Fibroblast of lung (primary cell): ENCODE measurements at regions not wholly inside any gene's neighbourhood (a gene's known extent, or its start where the extent isn't known, plus 50 kb on each side); places are given as distances from the start of the nearest gene placed in this dataset.

Experiments
- DNase-seq, 2 donors: peaks; one replicate each; pipeline versions ENCODE4 v3.0.0 to v3.0.0-alpha.2; 2010; ENCODE audit warnings: low read depth in 2 of 2
- H2AFZ ChIP-seq: 2 replicates; pipeline ENCODE4 v1.5.1; 2012; ENCODE audit warnings: low read length, control low read depth, inconsistent platforms
- H3K27ac ChIP-seq: 2 replicates; pipeline ENCODE4 v1.5.1; 2011; ENCODE audit warnings: low read length, control low read depth; ENCODE audit not compliant: insufficient read depth
- H3K27me3 ChIP-seq: 2 replicates; pipeline ENCODE4 v1.5.1; 2011; ENCODE audit warnings: mild to moderate bottlenecking, low read length; ENCODE audit not compliant: control insufficient read depth, insufficient read depth
- H3K36me3 ChIP-seq: 2 replicates; pipeline ENCODE4 v1.5.1; 2011; ENCODE audit warnings: low read length; ENCODE audit not compliant: control insufficient read depth, insufficient read depth
- H3K4me1 ChIP-seq: 2 replicates; pipeline ENCODE4 v1.5.1; 2011; ENCODE audit warnings: low read length; ENCODE audit not compliant: control insufficient read depth, insufficient read depth; ENCODE audit errors: extremely low read depth
- H3K4me2 ChIP-seq: 2 replicates; pipeline ENCODE4 v1.5.1; 2011; ENCODE audit warnings: low read length, control low read depth; ENCODE audit not compliant: insufficient read depth; ENCODE audit errors: extremely low read depth
- H3K4me3 ChIP-seq, 4 experiments: fragments of 200-600 bp in 1 of 4; sonication (generic) in 1 of 4; replicated peaks in 1 of 4; 2 replicates each; pipeline ENCODE4 v1.5.1; 2011 to 2016; ENCODE audit warnings: low read length in 4 of 4, low read depth in 3 of 4, mild to moderate bottlenecking in 3 of 4, control low read depth in 2 of 4, inconsistent platforms in 1 of 4, mixed read lengths in 1 of 4; ENCODE audit not compliant: insufficient read depth in 1 of 4; ENCODE audit errors: control extremely low read depth in 1 of 4
- H3K79me2 ChIP-seq: 2 replicates; pipeline ENCODE4 v1.5.1; 2012; ENCODE audit warnings: mild to moderate bottlenecking, low read length, inconsistent platforms; ENCODE audit not compliant: control insufficient read depth, insufficient read depth
- H3K9ac ChIP-seq: 2 replicates; pipeline ENCODE4 v1.5.1; 2011; ENCODE audit warnings: mild to moderate bottlenecking, low read length, control low read depth; ENCODE audit not compliant: insufficient read depth
- H3K9me3 ChIP-seq: 2 replicates; pipeline ENCODE4 v1.5.1; 2012; ENCODE audit warnings: low read depth, low read length; ENCODE audit not compliant: control insufficient read depth, insufficient read depth
- H4K20me1 ChIP-seq: 2 replicates; pipeline ENCODE4 v1.5.1; 2011; ENCODE audit warnings: low read length; ENCODE audit not compliant: control insufficient read depth, insufficient read depth; ENCODE audit errors: extremely low read depth
- EZH2 ChIP-seq: IDR thresholded peaks from 2 replicates; pipeline ENCODE4 v1.5.1; 2012; ENCODE audit warnings: low read length, control low read depth, mild to moderate bottlenecking; ENCODE audit errors: missing control alignments
- TF ChIP-seq, protein P1 (sequence below), 2 donors: IDR thresholded peaks in 1 of 2; conservative IDR thresholded peaks in 1 of 2; 1 replicate in 1 of 2; 2 replicates in 1 of 2; pipeline ENCODE4 v1.5.1; 2011 to 2012; ENCODE audit warnings: low read length in 2 of 2, control low read depth in 1 of 2, inconsistent platforms in 1 of 2, low read depth in 1 of 2, mild to moderate bottlenecking in 1 of 2

DNA sequence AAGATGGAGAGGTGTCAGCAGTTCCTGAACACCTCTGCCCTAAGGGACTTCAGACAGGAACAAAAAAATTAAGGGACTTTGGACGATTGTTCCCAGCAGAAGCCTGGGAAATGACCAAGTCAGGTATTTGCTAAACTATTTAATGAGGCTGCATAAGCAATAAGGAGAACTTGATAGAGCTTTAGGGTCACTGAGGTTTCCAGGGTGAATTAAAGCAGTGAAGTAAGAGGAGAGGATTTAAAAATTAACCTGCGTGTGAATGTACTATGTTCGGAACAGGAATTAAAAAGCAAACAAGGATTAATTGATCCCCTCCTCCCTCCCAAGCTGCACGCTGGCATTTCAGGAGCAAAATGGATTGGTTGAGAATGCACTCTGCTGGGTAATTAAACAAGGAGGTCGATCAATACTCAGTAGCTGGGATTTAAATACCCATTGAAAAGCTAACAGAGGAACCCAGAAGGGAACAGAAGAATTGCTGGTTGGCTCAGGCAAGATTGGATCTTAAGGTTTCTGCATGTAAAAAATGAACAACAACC is 157.2 kb downstream of the RNF152 start:
- TF ChIP-seq, protein P1, sequence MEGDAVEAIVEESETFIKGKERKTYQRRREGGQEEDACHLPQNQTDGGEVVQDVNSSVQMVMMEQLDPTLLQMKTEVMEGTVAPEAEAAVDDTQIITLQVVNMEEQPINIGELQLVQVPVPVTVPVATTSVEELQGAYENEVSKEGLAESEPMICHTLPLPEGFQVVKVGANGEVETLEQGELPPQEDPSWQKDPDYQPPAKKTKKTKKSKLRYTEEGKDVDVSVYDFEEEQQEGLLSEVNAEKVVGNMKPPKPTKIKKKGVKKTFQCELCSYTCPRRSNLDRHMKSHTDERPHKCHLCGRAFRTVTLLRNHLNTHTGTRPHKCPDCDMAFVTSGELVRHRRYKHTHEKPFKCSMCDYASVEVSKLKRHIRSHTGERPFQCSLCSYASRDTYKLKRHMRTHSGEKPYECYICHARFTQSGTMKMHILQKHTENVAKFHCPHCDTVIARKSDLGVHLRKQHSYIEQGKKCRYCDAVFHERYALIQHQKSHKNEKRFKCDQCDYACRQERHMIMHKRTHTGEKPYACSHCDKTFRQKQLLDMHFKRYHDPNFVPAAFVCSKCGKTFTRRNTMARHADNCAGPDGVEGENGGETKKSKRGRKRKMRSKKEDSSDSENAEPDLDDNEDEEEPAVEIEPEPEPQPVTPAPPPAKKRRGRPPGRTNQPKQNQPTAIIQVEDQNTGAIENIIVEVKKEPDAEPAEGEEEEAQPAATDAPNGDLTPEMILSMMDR (conservative IDR thresholded peaks at IDR 0.05 in 1 of 2, IDR thresholded peaks at IDR 0.05 in 1 of 2; ENCODE audit: low read depth in 1 of 2, low read length in 2 of 2): no peak
- TF ChIP-seq EZH2: no peak
- H3K79me2 ChIP-seq: no peaks in the 10 kb centered on the region
- no peak overlapping the region for H3K9ac ChIP-seq
- no peaks in the 10 kb centered on the region for H3K36me3 ChIP-seq
- no peak overlapping the region for H3K4me2 ChIP-seq
- H3K27ac ChIP-seq: no peak overlapping the region
- peaks cover 18% of the 10 kb centered on the region for H3K4me1 ChIP-seq
- no peak overlapping the region for H2AFZ ChIP-seq
- H3K4me3 ChIP-seq: no peak overlapping the region
- no peaks in the 10 kb centered on the region for H3K9me3 ChIP-seq
- H3K27me3 ChIP-seq: no peaks in the 10 kb centered on the region
- no peaks in the 10 kb centered on the region for H4K20me1 ChIP-seq
- no peak for DNase-seq

DNA sequence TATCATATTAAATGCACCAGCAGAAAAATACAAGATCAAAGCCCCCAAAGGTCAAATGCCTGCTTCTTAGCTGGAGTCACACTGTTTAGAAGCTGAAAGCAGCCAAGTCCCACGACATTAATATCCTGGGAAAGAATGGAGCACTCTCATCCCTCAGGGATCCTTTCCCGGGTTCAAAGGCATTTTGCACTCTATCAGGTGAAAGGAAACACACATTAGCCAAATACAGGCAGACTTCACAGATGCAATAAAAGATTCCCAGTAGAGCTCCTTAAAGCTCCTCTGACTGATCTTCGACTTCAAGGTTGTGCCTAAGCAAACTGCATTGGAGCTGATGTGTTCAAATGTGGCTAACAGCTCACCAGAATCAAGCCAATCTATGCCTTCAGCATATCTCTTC is 158.4 kb downstream of the RNF152 start:
- no peak overlapping the region for H3K4me3 ChIP-seq
- peak in 1 of 2 donors; percentile 12 for DNase-seq
- H2AFZ ChIP-seq: no peak overlapping the region
- TF ChIP-seq, protein P1 (conservative IDR thresholded peaks at IDR 0.05 in 1 of 2, IDR thresholded peaks at IDR 0.05 in 1 of 2; ENCODE audit: low read depth in 1 of 2, low read length in 2 of 2): no peak
- no peak for TF ChIP-seq EZH2
- peaks cover 18% of the 10 kb centered on the region for H3K4me1 ChIP-seq
- H3K79me2 ChIP-seq: no peaks in the 10 kb centered on the region
- no peaks in the 10 kb centered on the region for H4K20me1 ChIP-seq
- H3K27ac ChIP-seq: no peak overlapping the region
- H3K9me3 ChIP-seq: no peaks in the 10 kb centered on the region
- H3K27me3 ChIP-seq: no peaks in the 10 kb centered on the region
- H3K9ac ChIP-seq: no peak overlapping the region
- no peaks in the 10 kb centered on the region for H3K36me3 ChIP-seq
- H3K4me2 ChIP-seq: peak overlapping the region; percentile 36

DNA sequence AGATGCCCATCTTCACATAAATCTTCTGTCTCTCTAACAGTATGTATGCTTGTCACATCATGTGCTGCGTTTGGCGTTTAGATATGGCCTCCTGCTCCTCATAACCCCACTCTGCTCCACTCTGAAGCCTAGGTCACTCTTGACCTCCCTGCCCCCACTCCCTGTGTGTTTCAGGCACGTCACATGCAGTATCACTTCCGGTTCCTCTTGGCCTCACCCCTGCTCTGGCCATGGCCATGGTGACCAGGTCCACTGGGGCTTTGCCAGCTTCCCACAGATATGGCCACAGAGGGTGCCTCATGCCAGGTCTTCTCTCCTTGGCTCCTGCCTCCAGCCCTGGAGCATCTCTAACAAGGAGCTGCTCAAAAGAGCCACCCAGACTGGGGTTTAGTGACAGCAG is 160.0 kb downstream of the RNF152 start:
- H3K27me3 ChIP-seq: no peaks in the 10 kb centered on the region
- H3K9me3 ChIP-seq: no peaks in the 10 kb centered on the region
- H3K4me3 ChIP-seq: no peak overlapping the region
- H3K27ac ChIP-seq: peak overlapping the region; percentile 66
- no peak overlapping the region for H3K9ac ChIP-seq
- H3K4me1 ChIP-seq: peaks cover 21% of the 10 kb centered on the region
- no peaks in the 10 kb centered on the region for H3K79me2 ChIP-seq
- H4K20me1 ChIP-seq: no peaks in the 10 kb centered on the region
- no peaks in the 10 kb centered on the region for H3K36me3 ChIP-seq
- DNase-seq: no peak
- H2AFZ ChIP-seq: no peak overlapping the region
- no peak overlapping the region for H3K4me2 ChIP-seq
- TF ChIP-seq EZH2: no peak
- TF ChIP-seq, protein P1 (conservative IDR thresholded peaks at IDR 0.05 in 1 of 2, IDR thresholded peaks at IDR 0.05 in 1 of 2; ENCODE audit: low read depth in 1 of 2, low read length in 2 of 2): no peak
